ENCODE measurements at regions not wholly inside any gene's neighbourhood (a gene's known extent, or its start where the extent isn't known, plus 50 kb on each side); places are given as distances from the start of the nearest gene placed in this dataset.

DNA sequence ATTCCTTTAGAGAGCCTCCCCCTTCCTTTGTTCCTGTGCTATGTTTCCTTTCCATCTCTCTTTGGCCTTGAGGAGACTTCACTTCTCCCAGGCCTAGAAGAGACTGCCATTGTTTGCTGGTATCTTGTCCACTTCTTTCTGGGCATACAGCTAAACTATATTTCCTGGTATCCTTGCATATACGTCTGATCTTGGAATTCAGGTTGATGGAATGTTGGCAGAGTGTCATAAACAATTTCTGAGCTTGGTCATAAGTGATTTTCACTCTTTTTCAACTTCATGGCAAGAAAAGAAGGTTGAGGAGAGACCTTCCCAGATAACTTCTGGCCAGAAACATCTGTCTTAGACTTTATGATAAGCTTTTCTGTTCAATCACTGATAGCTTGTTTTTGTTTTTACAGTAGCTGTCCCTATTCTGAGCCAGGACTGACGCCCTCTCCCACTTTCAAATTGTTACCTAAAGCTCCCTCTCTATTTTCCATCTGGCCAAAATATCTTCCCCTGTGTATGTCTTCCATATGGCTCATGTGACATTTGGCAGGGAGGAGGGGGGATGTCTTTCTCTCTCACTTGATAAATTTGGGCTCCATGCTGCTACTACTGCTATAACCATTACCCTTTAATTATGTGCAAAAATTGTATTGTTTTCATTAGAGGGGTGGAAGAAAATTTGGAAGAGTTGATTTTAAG, 457.0 kb downstream of the ADAMTS20 start:
- DNase-seq = no peak

DNA sequence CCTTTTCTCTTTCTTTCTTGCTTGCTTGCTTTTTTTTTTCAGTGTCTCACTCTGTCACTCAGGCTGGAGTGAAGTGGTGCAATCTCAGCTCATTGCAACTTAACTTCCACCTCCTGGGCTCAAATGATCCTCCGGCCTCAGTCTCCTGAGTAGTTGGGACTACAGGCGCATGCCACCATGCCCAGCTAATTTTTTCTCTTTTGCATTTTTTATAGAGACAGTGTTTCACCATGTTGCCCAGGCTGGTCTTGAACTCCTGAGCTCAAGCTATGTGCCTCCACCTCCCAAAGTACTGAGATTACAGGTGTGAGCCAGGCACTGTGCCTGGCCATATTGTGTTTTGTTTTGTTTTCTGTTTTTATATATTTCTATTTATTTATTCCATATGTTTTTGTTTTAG, 461.0 kb downstream of the ADAMTS20 start:
- no peak for DNase-seq

DNA sequence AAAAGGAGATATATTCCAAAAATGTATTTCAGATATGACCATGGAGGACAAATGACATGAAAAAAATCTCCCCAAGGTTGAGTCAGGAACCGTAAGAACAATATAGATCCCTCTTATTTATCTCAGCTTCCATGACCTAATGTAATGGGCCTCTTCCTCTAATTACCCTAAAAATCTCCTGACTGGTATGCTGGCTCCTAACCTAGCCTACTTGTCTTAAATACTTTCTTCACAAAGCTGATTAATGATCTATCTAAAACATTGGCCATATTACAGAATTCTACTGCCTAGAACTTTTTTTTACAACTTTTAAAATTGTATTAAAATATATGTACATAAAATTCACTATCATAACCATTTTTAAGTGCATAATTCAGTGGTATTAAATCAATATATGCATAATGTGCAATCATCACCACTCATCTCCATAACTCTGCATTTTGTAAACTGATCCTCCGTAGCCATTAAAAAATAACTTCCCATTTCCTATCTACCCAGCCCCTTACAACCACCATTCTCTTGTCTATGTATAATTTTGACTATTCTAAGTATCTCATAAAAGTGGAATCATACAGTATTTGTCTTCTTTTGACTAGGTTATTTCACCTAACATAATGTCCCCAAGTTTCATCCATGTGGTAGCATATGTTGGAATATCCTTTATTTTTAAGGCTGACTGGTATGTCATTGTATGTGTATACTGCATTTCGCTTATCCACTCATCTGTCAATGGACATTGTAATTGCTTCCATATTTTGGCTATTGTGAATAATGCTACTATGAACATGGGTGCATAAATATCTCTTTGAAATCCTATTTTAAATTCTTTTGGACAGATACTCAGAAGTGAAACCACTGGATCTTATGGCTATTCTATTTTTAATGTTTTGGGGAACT, 464.6 kb downstream of the ADAMTS20 start:
- DNase-seq = no peak

DNA sequence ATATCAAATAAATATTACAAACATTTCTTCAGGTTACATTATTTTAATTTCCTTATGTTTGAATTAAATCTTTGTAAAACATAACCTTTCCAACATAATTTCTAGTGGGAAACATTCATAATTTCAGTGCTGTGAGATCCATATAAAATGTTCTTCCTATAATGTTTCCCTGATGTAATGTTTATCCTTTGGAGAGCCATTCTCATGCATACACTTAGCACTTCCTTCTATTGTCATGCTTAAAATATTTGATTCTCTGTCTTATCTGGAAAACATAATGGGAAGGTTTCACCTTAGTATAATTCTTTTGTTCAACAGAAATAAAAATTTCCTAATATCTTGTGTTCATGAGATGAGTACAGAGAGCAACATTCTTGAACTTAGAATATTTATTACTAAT, 472.5 kb downstream of the ADAMTS20 start:
- no peak for DNase-seq

DNA sequence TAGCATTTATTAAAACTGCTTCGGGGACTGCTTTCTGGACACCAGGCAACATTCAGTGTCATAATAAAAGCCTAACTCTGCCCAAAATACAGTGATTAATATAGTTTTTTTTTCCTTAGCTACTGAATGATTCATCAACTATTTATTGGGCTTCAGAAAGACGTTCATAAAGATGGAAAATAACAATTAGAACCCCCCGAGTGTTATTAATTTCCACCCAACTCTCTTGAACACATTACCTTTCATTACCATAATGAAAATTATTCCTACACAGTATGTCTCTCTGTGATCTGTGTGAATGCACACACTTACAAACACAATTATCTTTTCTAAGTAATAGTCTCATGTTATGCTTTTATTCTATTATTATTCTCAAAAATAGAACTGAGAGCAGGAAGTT, 473.0 kb downstream of the ADAMTS20 start:
- DNase-seq = no peak

DNA sequence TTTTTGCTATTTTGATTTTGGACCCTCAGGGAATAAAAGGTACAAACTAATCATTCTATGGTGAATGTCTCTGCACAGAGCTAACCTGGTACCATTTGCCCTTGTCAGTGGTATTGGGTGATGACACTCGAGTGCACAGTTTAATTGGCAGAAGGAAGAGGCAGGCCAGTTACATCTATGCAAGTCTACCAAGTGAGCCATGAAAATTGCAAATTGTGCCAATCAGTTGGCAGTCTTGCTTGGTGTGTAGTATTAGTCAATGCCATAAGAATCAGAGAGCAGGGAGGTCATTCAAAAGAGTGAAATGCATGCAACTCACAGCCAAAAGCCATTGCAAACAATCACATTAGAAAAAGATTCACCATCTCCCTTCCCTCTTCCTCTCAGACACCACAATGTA, 479.6 kb downstream of the ADAMTS20 start:
- DNase-seq = no peak

DNA sequence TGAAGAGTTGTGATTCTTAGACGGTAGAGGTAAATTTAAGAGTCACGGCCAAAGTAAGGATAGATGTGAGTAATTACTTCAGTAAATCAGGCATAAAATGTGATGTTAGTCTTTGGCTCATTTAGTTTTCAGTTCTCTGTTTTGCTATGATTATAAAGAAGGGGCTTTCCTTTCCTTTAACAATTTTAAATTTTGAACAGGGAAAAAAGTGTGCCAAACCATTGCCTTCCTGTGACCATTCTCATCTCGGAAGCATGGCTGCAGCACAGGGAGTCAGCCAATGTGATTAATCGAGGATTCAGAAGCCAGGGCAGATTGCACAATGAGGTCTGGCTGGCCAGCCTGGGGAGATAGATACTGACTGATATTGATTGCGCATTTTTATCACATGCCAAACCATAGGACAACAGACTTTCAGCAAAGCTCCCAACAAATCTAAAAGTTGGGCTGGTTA, 480.2 kb upstream of the PRICKLE1 start:
- no peak for DNase-seq

DNA sequence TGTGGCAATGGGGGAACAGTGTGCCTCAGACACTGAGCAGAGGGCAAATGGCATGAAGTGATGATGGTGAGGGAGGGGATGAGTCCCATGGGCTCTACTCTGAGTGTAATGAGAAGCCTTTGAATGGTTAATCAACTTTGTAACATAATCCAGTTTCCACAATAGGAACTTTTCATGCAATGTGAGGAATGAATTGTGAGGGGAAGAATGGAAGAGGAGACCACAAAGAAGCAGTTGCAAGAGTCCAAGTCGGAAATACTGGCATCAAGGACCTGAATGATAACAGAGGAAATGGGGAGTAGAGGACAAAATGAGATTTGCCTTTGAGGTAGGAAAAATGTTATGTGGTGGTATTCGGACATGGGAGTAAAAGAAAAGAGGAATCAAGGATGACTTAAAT, 476.9 kb upstream of the PRICKLE1 start:
- DNase-seq = no peak

DNA sequence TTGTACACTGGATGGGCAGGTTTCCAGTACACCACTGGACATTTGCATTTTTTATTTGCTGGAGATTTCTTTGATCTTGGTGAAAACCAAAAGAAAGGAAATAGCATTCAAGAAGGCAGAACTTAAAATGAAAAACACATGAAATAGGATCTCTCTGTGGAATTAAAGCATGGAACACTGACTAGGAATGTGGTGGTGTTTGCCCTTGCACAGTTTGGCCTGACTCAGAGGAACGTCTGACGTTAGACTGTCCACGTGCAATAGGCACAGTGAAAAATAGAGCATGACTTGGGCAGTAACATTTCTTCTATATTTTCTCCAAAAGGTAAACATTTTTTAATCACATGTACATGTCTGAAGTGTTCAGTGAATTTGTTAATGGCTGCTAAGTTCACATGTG, 474.1 kb upstream of the PRICKLE1 start:
- no peak for DNase-seq

DNA sequence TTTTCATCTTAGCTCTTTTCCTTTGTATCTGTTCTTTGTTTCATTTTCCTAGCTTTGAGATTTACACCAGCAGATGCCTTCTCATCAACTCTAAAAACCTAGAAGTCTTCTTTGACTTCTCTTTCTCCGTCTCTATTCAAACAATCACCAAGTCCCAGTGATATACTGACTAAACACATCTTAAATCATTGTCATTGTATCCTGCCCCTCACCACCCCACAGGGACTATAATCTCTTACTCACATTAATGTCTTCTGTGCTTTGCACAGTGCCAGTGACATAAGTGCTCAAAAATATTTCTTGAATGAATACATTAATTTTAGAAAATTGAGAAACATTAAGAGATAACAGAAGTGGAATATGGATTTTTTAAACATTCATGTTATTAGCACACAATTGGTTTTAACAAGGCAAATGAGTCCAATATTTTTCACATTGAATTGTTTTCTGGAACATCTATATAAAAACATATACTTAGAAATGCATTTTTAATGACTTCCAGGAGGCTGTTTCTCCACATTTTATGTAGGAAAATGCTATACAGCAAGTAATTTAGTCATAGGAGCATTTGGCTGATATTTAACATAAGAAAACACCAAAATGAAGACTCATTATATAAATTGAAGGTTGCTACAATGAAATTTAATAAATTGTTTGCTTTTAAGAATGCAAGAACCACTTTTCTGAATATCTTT, 472.8 kb upstream of the PRICKLE1 start:
- no peak for DNase-seq

DNA sequence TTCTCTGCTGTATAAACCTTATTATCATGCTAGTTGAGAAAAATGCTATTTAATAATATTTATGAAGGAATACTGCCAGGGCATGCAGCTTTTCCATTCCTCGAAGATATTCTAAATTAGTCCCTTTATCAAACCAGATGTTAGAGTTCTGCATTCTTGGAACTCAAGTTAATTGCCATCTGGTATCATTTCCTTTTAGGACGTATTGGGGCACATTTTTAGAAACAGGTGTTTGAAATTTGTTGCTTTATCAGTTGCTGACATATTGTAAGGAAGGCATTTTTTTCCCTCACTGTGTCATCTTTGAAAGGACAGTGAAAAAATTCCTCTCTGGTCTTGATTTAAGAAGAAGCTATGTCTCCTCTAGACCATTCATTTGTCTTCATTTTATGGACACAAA, 471.2 kb upstream of the PRICKLE1 start:
- no peak for DNase-seq

DNA sequence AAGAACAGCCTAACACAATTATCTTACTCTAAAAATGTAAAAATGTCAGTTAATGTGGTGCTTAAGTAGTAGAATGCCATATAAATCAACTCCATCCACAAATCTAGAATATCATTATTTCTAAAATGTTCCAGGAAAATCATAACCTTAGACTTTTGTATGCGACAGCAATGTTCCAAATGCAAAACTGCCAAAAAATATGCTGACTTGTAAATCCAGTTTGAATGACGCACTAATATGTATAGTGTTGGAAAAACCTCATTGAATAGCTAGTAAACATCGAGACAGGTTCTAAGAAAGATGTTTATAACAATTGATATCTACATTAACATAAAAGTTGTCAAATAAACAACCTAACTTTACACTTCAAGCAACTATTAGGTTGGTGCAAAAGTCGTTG, 469.1 kb upstream of the PRICKLE1 start:
- no peak for DNase-seq

DNA sequence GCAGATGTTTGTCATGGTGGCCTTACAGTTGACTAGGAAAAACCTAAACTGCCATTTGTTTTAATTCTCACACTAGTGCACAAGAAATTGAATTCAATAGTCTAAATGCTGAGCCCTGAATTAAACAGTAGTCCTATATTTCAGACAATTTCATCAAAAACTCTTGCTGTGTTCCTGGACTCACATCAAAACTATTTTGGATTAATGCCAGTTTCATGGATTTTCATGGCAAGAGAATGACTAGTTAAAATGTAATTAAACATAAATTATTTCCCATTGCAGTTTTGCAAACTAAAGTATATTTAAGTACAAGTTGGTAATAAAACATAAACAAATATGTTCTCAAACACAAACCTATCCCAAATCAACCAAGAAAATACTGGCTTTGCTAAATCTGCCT, 468.0 kb upstream of the PRICKLE1 start:
- no peak for DNase-seq

DNA sequence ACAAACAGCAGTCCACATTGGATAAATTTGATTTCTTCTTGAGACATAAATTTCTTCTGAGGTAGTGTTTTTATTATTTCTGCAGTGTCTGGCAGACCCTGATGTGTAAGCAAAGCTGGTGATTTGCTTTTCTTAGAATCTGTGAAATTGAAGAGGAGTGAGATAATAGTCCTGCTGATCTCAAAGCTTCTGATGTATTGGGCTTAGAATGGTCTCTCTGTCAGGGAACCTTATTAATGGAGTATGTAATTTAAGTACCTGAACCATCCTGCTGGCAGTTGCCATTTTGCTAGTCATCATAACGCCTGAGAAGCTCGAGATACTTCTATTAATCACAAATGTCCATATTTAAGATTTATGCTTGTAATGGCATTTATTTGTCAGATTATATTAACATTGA, 464.5 kb upstream of the PRICKLE1 start:
- no peak for DNase-seq

DNA sequence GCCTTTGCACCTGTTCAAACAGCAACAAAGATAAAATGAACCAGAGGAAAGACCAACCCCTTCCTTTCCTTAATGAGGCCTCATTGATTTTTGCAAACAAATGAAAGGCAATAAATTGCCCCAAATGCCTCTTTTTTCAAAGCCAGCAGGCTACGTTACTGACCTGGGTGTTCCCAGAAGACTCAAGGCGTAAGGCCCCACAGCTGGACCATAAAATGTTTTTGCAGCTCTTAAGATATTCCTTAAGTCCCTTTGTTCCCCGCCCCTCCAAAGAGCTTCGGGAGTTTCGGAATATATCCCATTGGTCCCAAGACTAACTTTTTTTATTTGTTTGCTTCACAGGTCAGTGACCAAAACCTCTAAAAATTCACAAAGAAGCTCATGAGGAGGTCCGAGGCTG, 462.9 kb upstream of the PRICKLE1 start:
- no peak for DNase-seq

DNA sequence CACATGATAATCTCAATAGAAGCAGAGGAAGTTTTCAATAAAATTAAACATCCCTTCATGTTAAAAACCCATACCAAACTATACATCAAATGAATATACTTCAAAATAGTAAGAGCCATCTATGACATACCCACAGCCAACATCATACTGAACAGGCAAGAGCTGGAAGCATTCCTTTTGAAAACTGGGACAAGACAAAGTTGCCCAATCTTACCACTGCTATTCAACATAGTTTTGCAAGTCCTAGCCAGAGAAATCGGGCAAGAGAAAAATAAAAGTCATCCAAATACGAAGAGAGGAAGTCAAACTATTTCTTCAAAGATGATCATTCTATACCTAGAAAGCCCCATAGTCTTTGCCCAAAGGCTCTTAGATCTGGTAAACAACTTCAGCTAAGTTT, 454.7 kb upstream of the PRICKLE1 start:
- no peak for DNase-seq

DNA sequence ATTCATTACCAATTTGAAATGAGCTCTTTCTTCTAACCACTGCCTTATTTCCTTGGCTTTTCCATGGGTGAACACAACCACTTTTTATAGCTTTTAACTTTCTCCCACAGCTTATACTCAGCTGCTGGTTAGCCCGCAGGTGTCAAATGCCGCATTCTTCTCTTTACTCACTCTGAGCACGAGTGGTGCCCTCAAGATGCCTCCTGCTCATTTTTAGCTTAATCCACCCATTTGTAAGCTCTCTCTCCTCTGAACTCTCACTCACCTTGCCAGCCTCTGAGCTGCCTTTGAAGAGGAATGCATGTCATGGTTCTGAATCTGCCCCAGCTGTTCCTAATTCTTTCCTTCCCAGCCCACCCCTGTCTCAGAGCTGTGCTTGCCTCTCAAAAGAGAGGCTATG, 449.4 kb upstream of the PRICKLE1 start:
- DNase-seq = no peak

DNA sequence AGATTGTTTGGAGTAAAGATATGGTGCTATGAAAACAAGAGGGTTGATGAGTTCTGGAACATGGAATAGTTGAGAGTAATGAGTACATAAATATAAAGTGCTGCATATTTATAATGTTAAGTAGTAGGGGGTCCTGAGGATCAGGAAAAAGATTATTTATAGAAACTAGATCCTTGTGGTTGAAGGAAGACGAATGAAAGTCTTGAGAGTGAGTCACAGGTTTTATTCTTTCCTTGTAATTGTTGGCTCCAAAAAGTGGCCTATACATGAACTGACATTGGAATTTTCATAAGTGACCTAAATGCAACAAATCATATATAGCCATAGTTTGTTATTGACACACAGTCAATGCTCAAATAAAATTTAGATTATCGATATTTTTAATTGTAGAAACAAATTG, 440.4 kb upstream of the PRICKLE1 start:
- DNase-seq = no peak

DNA sequence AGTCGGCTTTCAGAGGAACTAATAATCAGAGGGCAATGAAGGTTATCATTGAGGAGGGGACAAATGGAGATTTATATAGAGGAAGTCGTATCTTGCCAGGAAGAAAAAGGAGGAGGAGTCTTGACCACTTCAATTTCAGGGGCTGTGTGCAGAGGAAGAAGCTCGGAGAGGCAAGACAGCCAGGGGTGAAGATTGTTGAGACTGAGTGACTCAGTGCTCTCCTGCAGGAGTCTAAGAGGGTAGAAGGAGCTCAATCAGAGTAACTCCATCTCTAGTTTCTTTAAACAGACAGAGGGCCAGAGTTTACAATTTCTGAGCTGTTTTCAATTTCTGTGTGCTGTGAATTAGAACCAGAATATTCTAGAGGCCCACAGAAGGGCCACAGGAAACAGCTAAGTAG, 439.3 kb upstream of the PRICKLE1 start:
- no peak for DNase-seq

DNA sequence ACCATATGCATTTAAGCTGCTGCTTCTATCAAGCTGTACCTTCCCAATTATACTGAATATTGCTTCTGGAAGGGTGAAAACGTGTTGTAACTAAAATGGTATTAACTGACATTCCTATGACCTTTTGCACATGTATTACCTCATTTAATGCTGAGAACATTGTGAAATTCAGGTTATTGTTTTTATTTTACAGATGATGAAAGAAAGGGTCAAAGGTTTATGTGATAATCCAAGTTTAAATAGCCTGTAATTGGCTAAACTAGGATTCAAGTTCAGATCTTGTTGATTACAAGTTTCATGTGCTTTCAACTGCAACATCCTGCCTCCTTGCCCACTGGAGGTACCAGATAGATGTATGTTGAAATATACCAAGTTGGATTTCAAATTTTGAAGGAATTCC, 433.3 kb upstream of the PRICKLE1 start:
- no peak for DNase-seq

DNA sequence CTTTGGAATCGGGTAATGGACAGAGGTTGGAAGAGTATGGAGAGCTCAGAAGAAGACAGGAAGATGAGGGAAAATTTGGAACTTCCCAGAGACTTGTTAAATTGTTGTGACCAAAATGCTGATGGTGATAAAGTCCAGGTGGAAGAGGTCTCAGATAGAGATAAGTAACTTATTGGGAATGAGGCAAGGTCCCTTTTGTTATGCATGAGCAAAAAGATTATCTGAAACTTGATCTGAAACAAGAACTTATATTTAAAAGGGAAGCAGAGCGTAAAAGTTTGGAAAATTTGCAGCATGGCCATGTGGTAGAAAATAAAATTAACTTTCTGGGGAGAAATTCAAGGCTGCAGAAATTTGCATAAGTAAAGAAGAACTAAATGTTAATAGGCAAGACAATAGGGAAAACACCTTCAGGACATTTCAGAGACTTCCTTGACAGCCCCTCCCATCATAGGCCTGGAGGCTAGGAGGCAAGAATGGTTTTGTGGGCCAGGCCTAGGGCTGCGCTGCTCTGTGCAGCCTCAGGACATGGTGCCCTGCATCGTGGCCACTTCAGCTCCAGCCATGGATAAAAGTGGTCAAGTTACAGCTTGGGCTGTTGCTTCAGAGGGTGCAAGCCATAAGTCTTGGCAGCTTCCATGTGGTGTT, 425.7 kb upstream of the PRICKLE1 start:
- DNase-seq = no peak

DNA sequence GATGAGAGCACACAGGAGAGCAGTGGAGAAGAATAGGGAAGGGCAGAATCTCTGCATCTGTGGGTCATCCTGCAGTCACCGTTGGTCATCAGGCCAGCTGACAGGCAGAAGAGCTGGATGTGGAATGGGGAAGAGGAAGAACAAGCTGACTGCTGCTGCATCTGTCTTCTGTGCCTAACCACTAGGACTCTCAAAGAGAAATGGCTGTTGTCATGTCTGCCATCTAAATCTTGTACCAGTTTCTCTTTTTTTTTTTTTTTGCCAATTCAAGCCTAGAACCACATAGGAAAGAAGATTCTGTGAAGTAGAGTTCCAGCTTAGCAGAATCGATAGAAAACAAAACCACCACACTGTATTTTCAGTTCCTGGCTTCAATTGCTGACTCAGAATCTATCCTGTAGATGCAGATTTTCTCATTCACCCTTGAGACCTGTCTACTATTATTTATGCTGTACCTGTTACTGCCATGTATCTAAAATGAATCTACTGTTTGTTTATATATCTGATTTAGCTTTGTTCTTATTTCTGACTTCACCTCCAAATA, 421.9 kb upstream of the PRICKLE1 start:
- DNase-seq = no peak

DNA sequence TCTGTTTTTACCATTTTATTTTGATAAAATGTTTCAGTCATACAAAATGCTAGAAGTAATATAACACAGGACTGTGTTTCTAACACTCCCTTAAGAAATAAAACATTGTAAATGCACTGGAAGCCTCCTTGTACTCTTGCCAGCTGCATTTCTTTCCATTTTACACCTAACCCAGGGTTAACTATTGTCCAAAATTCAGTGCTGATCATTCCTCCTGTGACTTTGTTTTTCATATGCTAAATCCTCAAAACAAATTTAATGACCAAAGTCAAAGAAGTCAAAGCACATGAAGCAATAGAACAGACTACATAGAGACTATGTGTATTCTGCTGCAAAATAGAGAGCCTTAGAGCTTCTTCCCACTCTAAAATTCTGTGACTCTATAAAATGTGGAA, 420.3 kb upstream of the PRICKLE1 start:
- no peak for DNase-seq

All from SHP77 (cell line).